OCI-LY3 (cell line): ENCODE measurements at regions not wholly inside any gene's neighbourhood (a gene's known extent, or its start where the extent isn't known, plus 50 kb on each side); places are given as distances from the start of the nearest gene placed in this dataset.
A peak's percentile ranks its signal among the peaks of the same experiment; 100 is the strongest.

Experiments
- H2AFZ ChIP-seq: fragments of 200-600, 300-600 bp; shearing (Covaris generic); 2 replicates; pipeline ENCODE4 v1.6.0; 2014; ENCODE audit warnings: antibody characterized with exemption, low read depth, low read length
- H3K27ac ChIP-seq: fragments of 200-600, 300-600 bp; sonication (generic); 2 replicates; pipeline ENCODE4 v1.5.1; 2014; ENCODE audit warnings: mild to moderate bottlenecking, low read length, moderate library complexity, mixed read lengths
- H3K27me3 ChIP-seq: fragments of 200-600, 300-600 bp; sonication (generic); 2 replicates; pipeline ENCODE4 v1.6.1; 2014; ENCODE audit warnings: low read depth, low read length, mixed read lengths
- H3K36me3 ChIP-seq: fragments of 200-600, 300-600 bp; sonication (generic); replicated peaks from 2 replicates; pipeline ENCODE3; 2014; ENCODE audit warnings: low read depth, low read length, mixed read lengths
- H3K4me1 ChIP-seq: fragments of 300-600, 200-600 bp; sonication (generic); 2 replicates; pipeline ENCODE4 v1.6.1; 2014; ENCODE audit warnings: low read length, mixed read lengths
- H3K4me2 ChIP-seq: fragments of 200-600, 300-600 bp; sonication (generic); 2 replicates; pipeline ENCODE4 v1.6.1; 2014; ENCODE audit warnings: low read length, mixed read lengths
- H3K4me3 ChIP-seq: fragments of 300-600, 200-600 bp; sonication (generic); 2 replicates; pipeline ENCODE4 v1.5.1; 2014; ENCODE audit warnings: antibody characterized with exemption, mild to moderate bottlenecking, low read length, moderate library complexity
- H3K79me2 ChIP-seq: fragments of 300-600, 200-600 bp; shearing (Covaris generic); 2 replicates; pipeline ENCODE4 v1.6.1; 2014; ENCODE audit warnings: mild to moderate bottlenecking, low read length, mixed read lengths
- H3K9ac ChIP-seq: fragments of 300-600, 200-600 bp; shearing (Covaris generic); 2 replicates; pipeline ENCODE4 v1.6.0; 2014; ENCODE audit warnings: mild to moderate bottlenecking, low read length, moderate library complexity
- H3K9me3 ChIP-seq: fragments of 200-600, 300-600 bp; shearing (Covaris generic); 2 replicates; pipeline ENCODE4 v1.6.1; 2014; ENCODE audit warnings: low read length, mixed read lengths; ENCODE audit not compliant: insufficient read depth
- H4K20me1 ChIP-seq: fragments of 200-600, 300-600 bp; sonication (generic); 2 replicates; pipeline ENCODE4 v1.6.1; 2016; ENCODE audit warnings: low read length, mixed read lengths; ENCODE audit not compliant: insufficient read depth
- EZH2phosphoT487 ChIP-seq: fragments of 200-600 bp; shearing (Covaris generic); IDR thresholded peaks from 2 replicates; pipeline ENCODE4 v1.6.1; 2018; ENCODE audit warnings: antibody characterized with exemption, mixed run types, low read depth
- TF ChIP-seq, protein P1 (sequence below): fragments of 200-600, 300-600 bp; sonication (generic); IDR thresholded peaks from 2 replicates; pipeline ENCODE4 v1.5.1; 2014; ENCODE audit warnings: antibody characterized with exemption, low read length, low read depth

DNA sequence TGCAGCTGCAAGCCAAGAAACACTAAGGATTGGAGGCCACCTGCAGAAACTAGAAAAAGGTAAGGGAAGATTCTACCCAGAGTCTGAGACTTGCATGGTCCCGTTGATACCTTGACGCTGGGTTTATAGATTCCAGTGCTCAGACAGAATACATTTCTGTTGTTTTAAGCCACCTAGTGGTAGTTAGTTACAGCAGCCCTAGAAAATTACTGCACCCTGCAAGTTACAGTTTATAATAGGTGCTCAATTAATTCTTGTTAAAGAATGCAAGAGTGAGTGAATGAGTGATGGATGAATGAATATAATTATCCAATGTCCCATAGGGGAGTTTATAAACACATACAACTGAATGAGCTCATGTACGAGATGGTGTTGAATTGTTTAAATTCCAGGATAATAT, 453.1 kb upstream of the SLC35B3 start:
- Histone ChIP-seq H3K79me2 (no peaks in the 10 kb centered on the region), H3K27ac (no peak overlapping the region), H3K4me3 (no peak overlapping the region), H3K4me1 (no peaks in the 10 kb centered on the region), H3K27me3 (no peaks in the 10 kb centered on the region), H3K36me3 (no peaks in the 10 kb centered on the region), H3K4me2 (no peak overlapping the region), H4K20me1 (no peaks in the 10 kb centered on the region), H2AFZ (no peak overlapping the region), H3K9me3 (no peaks in the 10 kb centered on the region), H3K9ac (no peak overlapping the region)
- no peak for TF ChIP-seq EZH2phosphoT487
- TF ChIP-seq, protein P1, sequence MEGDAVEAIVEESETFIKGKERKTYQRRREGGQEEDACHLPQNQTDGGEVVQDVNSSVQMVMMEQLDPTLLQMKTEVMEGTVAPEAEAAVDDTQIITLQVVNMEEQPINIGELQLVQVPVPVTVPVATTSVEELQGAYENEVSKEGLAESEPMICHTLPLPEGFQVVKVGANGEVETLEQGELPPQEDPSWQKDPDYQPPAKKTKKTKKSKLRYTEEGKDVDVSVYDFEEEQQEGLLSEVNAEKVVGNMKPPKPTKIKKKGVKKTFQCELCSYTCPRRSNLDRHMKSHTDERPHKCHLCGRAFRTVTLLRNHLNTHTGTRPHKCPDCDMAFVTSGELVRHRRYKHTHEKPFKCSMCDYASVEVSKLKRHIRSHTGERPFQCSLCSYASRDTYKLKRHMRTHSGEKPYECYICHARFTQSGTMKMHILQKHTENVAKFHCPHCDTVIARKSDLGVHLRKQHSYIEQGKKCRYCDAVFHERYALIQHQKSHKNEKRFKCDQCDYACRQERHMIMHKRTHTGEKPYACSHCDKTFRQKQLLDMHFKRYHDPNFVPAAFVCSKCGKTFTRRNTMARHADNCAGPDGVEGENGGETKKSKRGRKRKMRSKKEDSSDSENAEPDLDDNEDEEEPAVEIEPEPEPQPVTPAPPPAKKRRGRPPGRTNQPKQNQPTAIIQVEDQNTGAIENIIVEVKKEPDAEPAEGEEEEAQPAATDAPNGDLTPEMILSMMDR: peak; percentile 52

DNA sequence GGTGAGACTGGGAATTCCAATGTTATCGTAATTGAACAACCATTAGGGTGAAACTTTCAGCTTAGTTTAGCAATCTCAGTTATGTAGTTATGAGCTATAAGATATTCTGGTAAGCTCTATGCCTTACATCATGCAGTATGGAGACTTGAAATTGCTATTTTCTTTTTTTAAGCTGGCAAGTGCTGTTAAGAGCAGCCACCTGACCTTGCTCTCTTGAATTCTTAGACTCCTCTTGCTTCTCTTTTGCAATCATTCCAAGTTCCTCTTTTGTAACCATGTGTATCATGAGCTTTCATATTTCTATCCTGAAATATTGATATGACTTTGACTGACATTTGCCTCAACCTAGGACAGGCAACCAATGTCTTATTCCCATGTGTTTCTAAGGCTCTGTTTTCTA, 446.3 kb upstream of the SLC35B3 start:
- Histone ChIP-seq H3K27ac (no peak overlapping the region), H3K9me3 (no peaks in the 10 kb centered on the region), H3K9ac (no peak overlapping the region), H2AFZ (no peak overlapping the region), H3K4me2 (no peak overlapping the region), H4K20me1 (no peaks in the 10 kb centered on the region), H3K79me2 (no peaks in the 10 kb centered on the region), H3K4me1 (peaks cover 10% of the 10 kb centered on the region), H3K4me3 (no peak overlapping the region), H3K27me3 (no peaks in the 10 kb centered on the region), H3K36me3 (no peaks in the 10 kb centered on the region)
- TF ChIP-seq, protein P1: no peak
- no peak for TF ChIP-seq EZH2phosphoT487

DNA sequence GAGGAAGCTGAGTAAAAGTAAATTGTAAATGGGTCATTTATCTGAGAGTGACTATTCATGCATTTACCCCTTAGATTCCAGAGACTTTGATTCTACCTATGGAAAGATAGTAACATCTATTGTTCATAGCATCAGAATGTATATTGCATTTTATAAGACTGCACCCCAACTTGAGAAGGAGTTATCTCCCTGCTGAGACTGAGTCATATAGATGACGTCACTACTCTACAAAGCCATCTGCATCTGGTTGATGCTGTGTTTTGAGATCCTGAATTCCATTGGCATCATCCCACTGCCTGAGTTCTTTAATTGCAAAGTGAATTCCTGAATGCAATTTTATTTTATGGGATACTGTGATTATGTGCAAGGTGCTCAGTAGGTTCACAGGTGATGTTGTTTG, 444.0 kb upstream of the SLC35B3 start:
- Histone ChIP-seq H3K4me3 (no peak overlapping the region), H3K27me3 (no peaks in the 10 kb centered on the region), H4K20me1 (no peaks in the 10 kb centered on the region), H2AFZ (no peak overlapping the region), H3K27ac (no peak overlapping the region), H3K4me2 (no peak overlapping the region), H3K9ac (no peak overlapping the region), H3K36me3 (no peaks in the 10 kb centered on the region), H3K79me2 (no peaks in the 10 kb centered on the region), H3K4me1 (peaks cover 10% of the 10 kb centered on the region), H3K9me3 (no peaks in the 10 kb centered on the region)
- TF ChIP-seq, protein P1: no peak
- TF ChIP-seq EZH2phosphoT487: no peak

DNA sequence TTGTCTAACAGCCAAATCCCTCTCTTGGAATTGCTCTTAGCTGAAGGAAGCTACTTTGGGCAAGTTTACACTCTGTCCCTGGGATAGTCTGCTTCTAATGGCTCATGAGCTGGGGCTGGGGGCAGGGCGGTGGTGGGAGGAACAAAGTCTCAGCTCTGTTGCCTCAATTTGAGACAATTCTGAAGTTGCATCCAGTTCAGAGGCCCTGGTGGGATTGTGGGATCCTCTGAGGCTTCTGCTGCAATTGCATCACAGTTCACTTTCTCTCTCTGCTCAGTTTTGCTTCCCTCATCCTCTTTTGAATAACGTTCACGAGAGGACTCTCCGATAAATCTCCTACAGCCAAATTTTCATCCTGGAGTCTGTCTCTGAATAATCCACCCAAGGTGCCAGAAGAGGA, 440.6 kb upstream of the SLC35B3 start:
- no peaks in the 10 kb centered on the region for H3K4me1 ChIP-seq
- no peak overlapping the region for H3K27ac ChIP-seq

More for the DNA sequence above, 440.6 kb upstream of the SLC35B3 start:
- no peak overlapping the region for H3K9ac ChIP-seq
- no peaks in the 10 kb centered on the region for H3K9me3 ChIP-seq
- no peaks in the 10 kb centered on the region for H3K79me2 ChIP-seq
- H2AFZ ChIP-seq: no peak overlapping the region
- TF ChIP-seq, protein P1: no peak
- TF ChIP-seq EZH2phosphoT487: no peak
- H4K20me1 ChIP-seq: no peaks in the 10 kb centered on the region
- H3K36me3 ChIP-seq: no peaks in the 10 kb centered on the region
- no peaks in the 10 kb centered on the region for H3K27me3 ChIP-seq
- no peak overlapping the region for H3K4me3 ChIP-seq
- H3K4me2 ChIP-seq: no peak overlapping the region
